GM21825 (cell line): ENCODE measurements at regions not wholly inside any gene's neighbourhood (a gene's known extent, or its start where the extent isn't known, plus 50 kb on each side); places are given as distances from the start of the nearest gene placed in this dataset.

Source experiments
- ATAC-seq: cut with Tn5 transposase; IDR thresholded peaks from one replicate; pipeline ENCODE4 v1.9.1; 2021; ENCODE audit warnings: mild to moderate bottlenecking, moderate library complexity; ENCODE audit not compliant: unreplicated experiment

- no peak for ATAC-seq
Observed at GRCh38 chr7:46165276-46165675, 244.2 kb upstream of the IGFBP3 start.

- no peak for ATAC-seq
Observed at GRCh38 chr7:46164629-46165028, 243.6 kb upstream of the IGFBP3 start.

- ATAC-seq, result no peak
Observed at GRCh38 chr7:46163246-46163645, 242.2 kb upstream of the IGFBP3 start.

DNA sequence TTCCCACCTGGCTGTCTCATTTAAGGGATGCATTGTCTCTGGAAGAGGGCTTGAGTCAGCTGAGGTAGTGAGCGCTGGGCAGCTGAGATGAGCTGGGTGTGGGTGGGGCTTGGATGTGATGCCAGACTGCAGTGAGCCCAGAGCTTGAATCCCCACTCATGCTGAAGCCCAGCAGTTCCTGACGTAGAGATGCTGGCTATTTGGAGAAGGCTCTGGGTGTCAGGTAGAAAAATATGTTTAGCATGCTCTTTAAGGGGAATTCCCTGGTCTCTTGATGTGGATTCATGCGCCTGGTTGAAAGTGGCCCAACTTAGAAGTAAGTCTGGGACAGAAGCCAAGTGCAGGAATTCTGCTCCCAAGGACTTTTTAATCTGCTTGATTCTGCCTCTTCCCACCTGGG lies 241.5 kb upstream of the IGFBP3 start:
- ATAC-seq, result no peak

- no peak for ATAC-seq
Observed at GRCh38 chr7:46160861-46161260, 239.8 kb upstream of the IGFBP3 start.

- ATAC-seq, result no peak
Observed at GRCh38 chr7:46157931-46158330, 236.9 kb upstream of the IGFBP3 start.

DNA sequence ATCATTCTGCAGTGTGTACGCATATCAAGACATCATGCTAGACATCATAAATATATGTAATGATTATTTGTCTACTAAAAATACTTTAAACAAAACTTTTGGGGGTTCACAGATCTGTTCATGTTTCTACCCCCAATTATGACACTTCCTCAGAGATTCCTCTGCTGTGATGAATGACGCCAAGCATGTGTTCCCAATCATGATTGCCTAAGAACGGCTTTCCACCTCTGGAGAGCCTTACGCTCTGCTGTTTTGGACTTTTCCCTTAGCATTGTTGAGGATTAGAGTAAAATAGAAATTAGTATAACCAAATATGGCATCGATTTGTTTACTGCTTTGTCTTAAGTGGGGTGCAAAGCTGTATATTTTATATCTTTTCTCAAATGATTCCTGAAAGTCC lies 236.3 kb upstream of the IGFBP3 start:
- ATAC-seq, result no peak

DNA sequence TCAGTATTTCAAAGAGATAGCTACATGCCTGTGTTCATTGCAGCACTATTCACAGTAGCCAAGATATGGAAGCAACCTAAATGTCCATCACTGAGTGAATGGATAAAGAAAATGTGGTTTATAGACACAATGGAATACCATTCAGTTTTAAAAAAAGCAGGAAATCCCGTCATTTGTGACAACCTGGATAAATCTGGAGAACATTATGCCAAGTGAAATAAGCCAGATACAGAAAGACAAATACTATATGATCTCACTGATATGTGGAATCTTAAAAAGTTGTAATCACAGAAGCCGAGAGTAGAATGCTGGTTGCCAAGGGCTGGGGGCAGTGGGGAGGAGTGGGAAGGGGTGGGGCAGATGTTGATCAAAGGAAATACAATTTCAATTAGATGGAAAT lies 235.8 kb upstream of the IGFBP3 start:
- no peak for ATAC-seq

- ATAC-seq, result no peak
Observed at GRCh38 chr7:46156086-46156485, 235.0 kb upstream of the IGFBP3 start.

GRCh38 chr7:46155367-46155766 lies 234.3 kb upstream of the IGFBP3 start:
- ATAC-seq, result no peak

GRCh38 chr7:46153951-46154787 lies 233.1 kb upstream of the IGFBP3 start:
- peak; percentile 60 for ATAC-seq

DNA sequence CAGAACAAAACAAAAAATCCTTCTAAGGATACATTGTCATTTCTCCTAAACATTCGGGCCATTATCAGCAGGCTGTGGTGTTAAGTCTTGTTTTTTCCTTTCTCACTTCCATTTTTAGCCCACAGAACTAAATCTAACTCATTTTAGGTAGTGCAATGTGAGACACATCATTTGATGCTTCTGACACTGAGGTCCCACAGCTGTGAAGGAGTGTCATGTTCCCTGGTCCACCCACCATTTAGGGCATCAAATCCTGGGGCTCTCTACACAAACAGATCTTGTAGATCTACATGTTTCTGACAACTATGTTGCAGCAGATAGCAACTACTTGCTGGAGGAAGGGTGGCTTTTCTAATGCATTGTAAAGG lies 232.5 kb upstream of the IGFBP3 start:
- peak; percentile 39 for ATAC-seq

DNA sequence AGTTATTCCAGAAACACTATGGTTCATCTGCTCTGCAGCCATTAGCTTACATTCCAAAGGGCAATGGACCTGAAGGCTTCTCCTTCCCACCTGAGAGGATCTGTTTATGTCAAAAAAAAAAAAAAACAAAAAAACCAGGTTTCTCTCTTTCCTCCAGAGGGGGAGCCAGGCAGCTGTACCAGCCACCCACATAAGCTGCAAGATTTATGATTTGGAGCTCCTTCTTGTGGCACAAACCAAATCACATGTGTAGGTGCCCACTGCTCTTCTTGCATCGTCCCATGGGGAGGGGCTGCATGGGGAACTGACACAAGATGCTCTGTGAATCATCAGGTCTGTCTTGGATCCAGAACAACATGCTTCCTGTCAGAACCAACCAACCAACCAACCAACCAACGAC lies 231.6 kb upstream of the IGFBP3 start:
- ATAC-seq, result no peak

DNA sequence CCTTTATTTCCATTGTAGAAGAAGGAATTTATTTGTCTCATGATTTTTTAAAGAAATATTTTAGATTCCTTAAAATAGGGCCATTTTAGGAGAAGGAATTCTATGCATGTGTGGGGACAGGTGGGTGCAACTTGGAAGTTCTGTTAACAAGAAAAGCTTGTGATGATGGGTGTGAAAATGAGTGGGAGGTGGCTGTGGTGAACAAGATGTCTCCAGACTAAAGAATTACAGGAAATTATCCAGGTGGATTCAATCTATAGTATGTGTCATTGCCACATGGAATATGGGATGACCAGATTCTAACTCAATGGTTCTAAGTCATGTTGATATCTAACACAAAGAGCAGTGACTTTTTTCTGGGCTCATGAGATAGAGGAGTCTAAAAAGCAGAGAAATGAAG lies 229.6 kb upstream of the IGFBP3 start:
- no peak for ATAC-seq

DNA sequence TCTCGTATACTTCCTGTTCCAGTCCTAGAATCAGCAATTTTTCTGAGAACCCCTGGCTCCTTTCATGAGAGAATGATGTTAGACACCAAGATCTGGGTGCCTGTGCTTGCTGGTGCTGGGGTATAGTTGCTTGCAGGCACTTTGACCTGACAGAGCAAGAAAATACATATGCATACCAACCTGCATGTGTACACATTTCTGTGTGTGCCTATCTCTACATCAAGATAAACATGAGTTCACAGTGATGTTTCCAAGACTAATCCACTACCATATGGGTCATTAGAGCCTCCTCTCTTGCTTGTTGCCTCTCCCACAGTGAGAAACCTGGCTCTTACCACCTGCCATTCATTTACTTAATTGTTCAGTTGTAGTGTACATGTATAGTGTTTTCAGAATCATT lies 229.1 kb upstream of the IGFBP3 start:
- ATAC-seq, result no peak

DNA sequence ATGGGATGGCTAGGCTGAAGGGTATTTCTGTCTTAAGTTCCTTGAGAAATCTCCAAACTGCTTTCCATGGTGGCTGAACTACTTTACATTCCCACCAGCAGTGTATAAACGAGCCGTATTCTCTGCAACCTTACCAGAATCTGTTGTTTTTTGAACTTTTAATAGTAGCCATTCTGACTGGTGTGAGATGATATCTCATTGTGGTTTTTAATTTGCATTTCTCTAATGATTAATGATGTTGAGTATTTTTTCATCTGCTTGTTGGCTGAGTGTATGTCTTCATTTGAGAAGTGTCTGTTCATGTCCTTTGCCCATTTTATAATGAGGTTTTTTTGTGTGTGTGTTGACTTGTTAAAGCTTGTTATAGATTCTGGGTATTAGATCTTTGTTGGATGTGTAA lies 226.8 kb upstream of the IGFBP3 start:
- no peak for ATAC-seq

DNA sequence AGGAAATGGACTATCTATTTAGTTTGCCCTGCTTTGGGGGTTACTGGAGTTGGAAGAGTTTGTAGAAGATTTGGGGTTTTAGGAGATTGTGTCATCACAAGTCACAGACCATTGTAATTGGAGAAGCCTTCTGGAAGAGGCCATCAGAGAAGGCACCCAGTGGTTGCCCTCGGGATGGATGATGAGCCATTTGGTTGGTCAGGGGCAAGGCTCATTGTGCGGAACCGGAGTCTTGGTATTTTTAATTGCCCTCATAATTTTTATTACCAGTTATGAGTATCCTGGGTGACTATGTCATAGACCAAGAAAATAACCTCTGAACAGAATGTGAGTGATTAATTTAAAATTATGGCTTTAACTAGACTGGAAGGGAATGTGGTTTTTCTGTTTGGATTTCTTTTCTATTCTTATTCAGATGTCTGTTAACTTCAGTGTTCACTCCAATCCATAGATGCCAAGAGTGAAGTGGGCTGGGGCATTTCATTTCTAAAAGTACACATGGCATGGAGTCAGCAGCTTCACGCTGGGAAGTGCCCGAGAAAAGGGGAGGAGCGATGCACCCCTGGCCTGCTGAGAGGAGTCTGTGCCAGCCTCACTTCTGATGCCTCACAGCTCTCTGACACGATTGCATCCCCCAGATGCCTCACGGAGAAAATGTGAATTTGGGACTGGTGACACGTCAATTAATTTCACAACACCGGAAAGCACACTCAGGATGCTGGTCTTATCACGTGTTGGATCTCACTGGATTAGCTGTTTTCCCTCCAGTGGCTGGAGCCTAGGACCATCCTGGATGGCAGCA lies 225.6 kb upstream of the IGFBP3 start:
- ATAC-seq, result no peak

DNA sequence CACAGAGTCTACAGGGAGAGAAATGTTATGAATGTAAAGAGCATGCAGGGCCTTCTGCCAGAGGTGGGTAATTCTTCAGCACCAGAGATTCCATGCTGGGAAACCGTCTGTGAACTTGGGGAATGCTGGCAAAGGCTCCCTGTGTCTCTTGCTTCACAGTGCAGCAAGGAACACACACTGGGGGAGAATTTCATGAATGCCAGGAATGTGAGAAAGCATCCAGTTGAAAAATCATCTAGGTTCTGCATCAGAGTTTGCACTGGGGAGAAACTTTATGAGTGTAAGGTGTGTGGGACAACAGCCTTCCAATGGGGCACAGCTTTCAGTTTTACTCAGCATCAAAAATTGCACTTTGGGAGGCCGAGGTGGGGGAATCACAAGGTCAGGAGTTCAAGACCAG lies 224.3 kb upstream of the IGFBP3 start:
- no peak for ATAC-seq

DNA sequence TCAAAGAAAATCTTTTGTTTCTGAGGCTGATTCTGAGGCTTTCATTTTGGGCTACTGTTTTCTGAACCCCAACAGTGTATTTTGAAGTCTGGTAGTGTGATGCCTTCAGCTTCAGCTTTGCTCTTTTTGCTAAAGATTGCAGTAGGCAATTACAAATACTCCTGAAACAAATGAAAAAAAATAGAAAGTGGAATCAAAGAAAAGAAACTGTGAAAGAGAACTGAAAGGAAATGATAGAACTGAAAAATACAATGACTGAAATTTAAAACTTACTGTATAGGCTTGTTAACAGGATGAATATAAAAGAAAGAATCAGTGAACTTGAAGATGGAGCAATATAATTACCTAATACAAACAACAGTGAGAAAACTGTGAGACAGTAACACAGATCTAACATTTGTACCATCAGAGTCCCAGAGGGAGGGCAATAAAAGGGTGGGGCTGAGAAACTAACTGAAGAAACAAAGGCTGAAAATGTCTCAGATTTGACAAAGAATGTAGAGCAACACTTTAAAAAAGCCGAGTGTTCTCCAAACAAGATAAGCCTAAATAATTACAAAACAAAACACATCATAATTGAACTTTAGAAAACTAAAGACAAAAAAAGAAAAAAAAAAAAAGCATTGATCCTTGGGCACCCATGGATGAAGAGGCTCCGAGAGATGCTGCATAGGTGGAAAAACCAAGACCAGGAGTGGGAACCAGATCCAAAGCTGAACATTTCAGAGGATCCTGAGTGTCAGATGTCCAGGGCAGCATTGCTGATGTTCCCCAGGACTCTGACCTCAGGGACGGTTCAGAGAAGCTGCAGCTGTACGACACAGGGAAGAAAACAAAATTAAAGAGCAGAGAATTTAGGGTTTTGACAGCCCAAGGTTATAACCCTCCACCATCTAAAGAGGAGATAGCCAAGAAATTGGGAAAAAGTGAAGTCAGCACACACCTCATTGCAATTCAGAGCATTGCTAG lies 223.2 kb upstream of the IGFBP3 start:
- ATAC-seq, result no peak

- ATAC-seq, result no peak
Observed at GRCh38 chr7:46143421-46143820, 222.3 kb upstream of the IGFBP3 start.

GRCh38 chr7:46139079-46139478 lies 218.0 kb upstream of the IGFBP3 start:
- no peak for ATAC-seq
